ENCODE measurements at regions not wholly inside any gene's neighbourhood (a gene's known extent, or its start where the extent isn't known, plus 50 kb on each side); places are given as distances from the start of the nearest gene placed in this dataset.

- intact Hi-C loops (cut with micrococcal nuclease), result no loop called here
- no peak overlapping the region for H3K27ac ChIP-seq (ENCODE audit: low read depth in 1 of 2, low read length in 2 of 2)
- Mint-ChIP-seq H3K4me1 (no peaks in the 10 kb centered on the region), H3K9me3 (peaks cover 0 to 10% (median 4%) of the 10 kb centered on the region in 7 donors), H3K27me3 (ENCODE audit: low read depth in 3 of 3) (no peaks in the 10 kb centered on the region), H3K36me3 (no peaks in the 10 kb centered on the region), H3K4me3 (no peak overlapping the region), H3K27ac (no peak overlapping the region)
- no peak for TF ChIP-seq CTCF (IDR thresholded peaks at IDR 0.05)
- no peak overlapping the region for H3K4me2 ChIP-seq (replicated peaks; ENCODE audit: extremely low read depth, low read length, poor library complexity, severe bottlenecking)
- no peaks in the 10 kb centered on the region for H3K4me1 ChIP-seq (ENCODE audit: control insufficient read depth in 1 of 2, insufficient read depth in 2 of 2, low read length in 2 of 2)
- WGBS (ENCODE audit: insufficient coverage), result no CpG with 5 or more reads among the region's 4 CpGs
- no peak overlapping the region for H3K9ac ChIP-seq (ENCODE audit: insufficient read depth, low read length, poor library complexity, severe bottlenecking)
- no peaks in the 10 kb centered on the region for H4K20me1 ChIP-seq (ENCODE audit: insufficient read depth, low read length)
- DNase-seq, result no peak
- no peak overlapping the region for H2AFZ ChIP-seq (ENCODE audit: insufficient read depth, low read depth, low read length, poor library complexity, severe bottlenecking)
- no peaks in the 10 kb centered on the region for H3K9me3 ChIP-seq (replicated peaks in 1 of 2; ENCODE audit: control insufficient read depth in 1 of 2, insufficient read depth in 1 of 2, low read length in 2 of 2)
- no peak overlapping the region for H3K4me3 ChIP-seq (replicated peaks in 1 of 3; ENCODE audit: low read depth in 2 of 3, low read length in 3 of 3)
- no peaks in the 10 kb centered on the region for H3K79me2 ChIP-seq (ENCODE audit: insufficient read depth, low read length)
- H3K36me3 ChIP-seq (replicated peaks in 1 of 2; ENCODE audit: control insufficient read depth in 1 of 2, insufficient read depth in 2 of 2, low read length in 2 of 2), result no peaks in the 10 kb centered on the region
- H3K27me3 ChIP-seq (ENCODE audit: control insufficient read depth in 2 of 2, insufficient read depth in 2 of 2, low read length in 2 of 2), result no peaks in the 10 kb centered on the region
Measured at GRCh38 chr18:73409242-73409641, 541.5 kb upstream of the NETO1 start.

- H3K27ac Mint-ChIP-seq, result peak overlapping the region in 1 of 7 donors; percentile 68
- DNase-seq, result no peak
- intact Hi-C loops (cut with micrococcal nuclease), result no loop called here
Measured at GRCh38 chr18:73408469-73408868, 540.7 kb upstream of the NETO1 start.

More at GRCh38 chr18:73408469-73408868, 540.7 kb upstream of the NETO1 start:
- no peaks in the 10 kb centered on the region for H3K9me3 ChIP-seq (replicated peaks in 1 of 2; ENCODE audit: control insufficient read depth in 1 of 2, insufficient read depth in 1 of 2, low read length in 2 of 2)
- no peaks in the 10 kb centered on the region for H4K20me1 ChIP-seq (ENCODE audit: insufficient read depth, low read length)
- H3K4me2 ChIP-seq (replicated peaks; ENCODE audit: extremely low read depth, low read length, poor library complexity, severe bottlenecking), result no peak overlapping the region
- no peak for TF ChIP-seq CTCF (IDR thresholded peaks at IDR 0.05)
- no peaks in the 10 kb centered on the region for H3K4me1 Mint-ChIP-seq
- H3K9me3 Mint-ChIP-seq, result peaks cover 0 to 15% (median 6%) of the 10 kb centered on the region in 7 donors
- H3K27me3 ChIP-seq (ENCODE audit: control insufficient read depth in 2 of 2, insufficient read depth in 2 of 2, low read length in 2 of 2), result no peaks in the 10 kb centered on the region
- WGBS (ENCODE audit: insufficient coverage), result 0% methylated on average over 1 of the region's 5 CpGs
- H3K4me3 ChIP-seq (replicated peaks in 1 of 3; ENCODE audit: low read depth in 2 of 3, low read length in 3 of 3), result no peak overlapping the region
- H3K36me3 ChIP-seq (replicated peaks in 1 of 2; ENCODE audit: control insufficient read depth in 1 of 2, insufficient read depth in 2 of 2, low read length in 2 of 2), result no peaks in the 10 kb centered on the region
- H3K27ac ChIP-seq (ENCODE audit: low read depth in 1 of 2, low read length in 2 of 2), result no peak overlapping the region
- no peak overlapping the region for H3K4me3 Mint-ChIP-seq
- no peaks in the 10 kb centered on the region for H3K79me2 ChIP-seq (ENCODE audit: insufficient read depth, low read length)
- no peak overlapping the region for H3K9ac ChIP-seq (ENCODE audit: insufficient read depth, low read length, poor library complexity, severe bottlenecking)
- H2AFZ ChIP-seq (ENCODE audit: insufficient read depth, low read depth, low read length, poor library complexity, severe bottlenecking), result no peak overlapping the region
- H3K27me3 Mint-ChIP-seq (ENCODE audit: low read depth in 3 of 3), result peaks cover 0 to 2% (median 0%) of the 10 kb centered on the region in 3 donors
- no peaks in the 10 kb centered on the region for H3K36me3 Mint-ChIP-seq
- H3K4me1 ChIP-seq (ENCODE audit: control insufficient read depth in 1 of 2, insufficient read depth in 2 of 2, low read length in 2 of 2), result no peaks in the 10 kb centered on the region

All from CD14-positive monocyte (primary cell).